LNCaP clone FGC (cell line): ENCODE measurements at regions not wholly inside any gene's neighbourhood (a gene's known extent, or its start where the extent isn't known, plus 50 kb on each side); places are given as distances from the start of the nearest gene placed in this dataset.
"Not testable (repeated sequence)": the region's sequence is repeated elsewhere in the genome, so short reads cannot be mapped to it uniquely, and the experiment has no call there.

Source experiments
- DNase-seq: peaks from one replicate; pipeline ENCODE4 v3.0.0-alpha.2; 2011; ENCODE audit warnings: low read depth
- H3K4me3 ChIP-seq: 2 replicates; pipeline ENCODE4 v1.5.1; 2011; ENCODE audit warnings: mild to moderate bottlenecking, low read depth, low read length, control low read depth
- TF ChIP-seq, protein P1 (sequence below): IDR thresholded peaks from 2 replicates; pipeline ENCODE4 v1.5.1; 2012; ENCODE audit warnings: mild to moderate bottlenecking; ENCODE audit not compliant: control insufficient read depth, insufficient read depth; ENCODE audit errors: extremely low read depth

DNA sequence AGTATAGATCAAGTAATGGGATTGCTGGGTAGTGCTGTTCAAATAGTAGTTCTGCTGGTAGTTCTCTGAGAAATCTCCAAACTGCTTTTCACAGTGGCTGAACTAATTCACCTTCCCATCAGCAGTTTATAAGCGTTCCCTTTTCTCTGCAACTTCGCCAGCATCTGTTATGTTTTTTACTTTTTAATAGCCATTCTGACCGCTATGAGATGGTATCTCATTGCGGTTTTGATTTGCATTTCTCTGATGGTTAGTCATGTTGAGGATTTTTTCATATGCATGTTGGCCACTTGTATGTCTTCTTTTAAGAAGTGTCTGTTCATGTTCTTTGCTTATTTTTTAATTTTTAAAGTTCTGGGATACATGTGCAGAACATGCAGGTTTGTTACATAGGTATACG, 279.2 kb upstream of the NREP start:
- no peak overlapping the region for H3K4me3 ChIP-seq
- TF ChIP-seq, protein P1, sequence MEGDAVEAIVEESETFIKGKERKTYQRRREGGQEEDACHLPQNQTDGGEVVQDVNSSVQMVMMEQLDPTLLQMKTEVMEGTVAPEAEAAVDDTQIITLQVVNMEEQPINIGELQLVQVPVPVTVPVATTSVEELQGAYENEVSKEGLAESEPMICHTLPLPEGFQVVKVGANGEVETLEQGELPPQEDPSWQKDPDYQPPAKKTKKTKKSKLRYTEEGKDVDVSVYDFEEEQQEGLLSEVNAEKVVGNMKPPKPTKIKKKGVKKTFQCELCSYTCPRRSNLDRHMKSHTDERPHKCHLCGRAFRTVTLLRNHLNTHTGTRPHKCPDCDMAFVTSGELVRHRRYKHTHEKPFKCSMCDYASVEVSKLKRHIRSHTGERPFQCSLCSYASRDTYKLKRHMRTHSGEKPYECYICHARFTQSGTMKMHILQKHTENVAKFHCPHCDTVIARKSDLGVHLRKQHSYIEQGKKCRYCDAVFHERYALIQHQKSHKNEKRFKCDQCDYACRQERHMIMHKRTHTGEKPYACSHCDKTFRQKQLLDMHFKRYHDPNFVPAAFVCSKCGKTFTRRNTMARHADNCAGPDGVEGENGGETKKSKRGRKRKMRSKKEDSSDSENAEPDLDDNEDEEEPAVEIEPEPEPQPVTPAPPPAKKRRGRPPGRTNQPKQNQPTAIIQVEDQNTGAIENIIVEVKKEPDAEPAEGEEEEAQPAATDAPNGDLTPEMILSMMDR, result no peak
- no peak for DNase-seq

DNA sequence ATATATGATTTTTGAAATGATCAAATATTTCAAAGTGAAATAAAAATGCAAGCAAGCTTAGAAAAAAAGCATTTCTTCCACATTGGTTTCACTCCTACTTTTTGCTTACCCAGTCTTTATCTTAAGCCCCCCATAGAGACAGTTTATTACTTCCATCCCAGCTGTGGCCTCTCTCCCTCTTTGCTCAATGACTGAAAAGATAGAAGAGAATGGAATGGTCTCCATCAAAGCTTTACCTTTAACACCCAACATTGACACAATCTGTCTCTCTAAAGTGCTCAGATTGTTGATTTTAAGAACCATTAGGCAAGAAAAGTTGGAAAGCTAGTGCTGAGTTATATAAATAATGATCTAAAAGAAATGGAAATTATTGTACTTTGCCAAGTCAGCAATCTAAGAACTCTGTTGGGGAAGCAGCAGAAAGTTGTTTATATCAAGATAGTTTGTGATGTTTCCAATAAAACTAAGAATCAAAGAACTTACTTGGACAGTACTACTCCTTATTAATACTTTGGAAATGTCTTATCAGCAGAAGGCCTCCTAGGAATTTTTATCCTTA, 277.5 kb upstream of the NREP start:
- TF ChIP-seq, protein P1, result no peak
- DNase-seq, result no peak
- H3K4me3 ChIP-seq, result no peak overlapping the region

DNA sequence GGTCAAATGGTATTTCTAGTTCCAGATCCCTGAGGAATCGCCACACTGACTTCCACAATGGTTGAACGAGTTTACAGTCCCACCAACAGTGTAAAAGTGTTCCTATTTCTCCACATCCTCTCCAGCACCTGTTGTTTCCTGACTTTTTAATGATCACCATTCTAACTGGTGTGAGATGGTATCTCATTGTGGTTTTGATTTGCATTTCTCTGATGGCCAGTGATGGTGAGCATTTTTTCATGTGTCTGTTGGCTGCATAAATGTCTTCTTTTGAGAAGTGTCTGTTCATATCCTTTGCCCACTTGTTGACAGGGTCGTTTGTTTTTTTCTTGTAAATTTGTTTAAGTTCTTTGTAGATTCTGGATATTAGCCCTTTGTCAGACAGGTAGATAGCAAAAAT, 269.9 kb upstream of the NREP start:
- not testable (repeated sequence) for DNase-seq, H3K4me3 ChIP-seq

DNA sequence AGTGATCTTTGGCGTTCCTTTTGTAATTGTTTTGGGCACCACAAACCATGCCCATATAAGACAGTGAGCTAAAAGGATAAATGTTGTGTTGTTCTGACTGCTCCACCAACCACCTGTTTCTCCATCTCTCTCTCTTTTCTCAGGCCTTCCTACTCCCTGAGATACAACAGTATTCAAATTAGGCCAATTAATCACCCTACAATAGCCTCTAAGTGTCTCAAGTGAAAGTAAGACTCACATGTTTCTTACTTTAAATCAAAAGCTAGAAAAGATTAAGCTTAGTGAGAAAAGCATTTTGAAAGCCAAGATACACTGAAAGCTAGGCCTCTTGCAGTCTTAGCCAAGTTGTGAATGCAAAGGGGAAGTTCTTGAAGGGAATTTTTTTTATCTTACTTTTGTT, 268.8 kb upstream of the NREP start:
- no peak overlapping the region for H3K4me3 ChIP-seq
- DNase-seq, result no peak
- TF ChIP-seq, protein P1, result no peak

DNA sequence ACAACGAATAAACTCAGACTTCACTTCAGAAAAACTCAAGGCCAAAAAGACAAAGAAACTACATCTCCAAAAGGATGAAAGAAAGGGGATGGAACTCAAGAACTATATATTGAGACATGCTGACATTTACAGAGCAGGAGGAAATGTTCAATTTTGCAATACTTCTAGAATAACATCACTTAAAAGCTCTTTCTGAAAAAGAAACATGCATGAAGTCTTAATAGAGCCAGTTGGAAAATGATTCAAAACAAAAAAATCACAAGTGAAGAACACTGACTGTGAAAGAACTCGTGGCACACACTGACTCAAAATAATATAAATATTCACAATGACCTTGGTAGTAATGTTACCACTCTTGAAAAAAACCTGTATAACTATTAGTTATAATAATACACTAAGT, 267.8 kb upstream of the NREP start:
- TF ChIP-seq, protein P1, result no peak
- no peak for DNase-seq
- H3K4me3 ChIP-seq, result no peak overlapping the region

DNA sequence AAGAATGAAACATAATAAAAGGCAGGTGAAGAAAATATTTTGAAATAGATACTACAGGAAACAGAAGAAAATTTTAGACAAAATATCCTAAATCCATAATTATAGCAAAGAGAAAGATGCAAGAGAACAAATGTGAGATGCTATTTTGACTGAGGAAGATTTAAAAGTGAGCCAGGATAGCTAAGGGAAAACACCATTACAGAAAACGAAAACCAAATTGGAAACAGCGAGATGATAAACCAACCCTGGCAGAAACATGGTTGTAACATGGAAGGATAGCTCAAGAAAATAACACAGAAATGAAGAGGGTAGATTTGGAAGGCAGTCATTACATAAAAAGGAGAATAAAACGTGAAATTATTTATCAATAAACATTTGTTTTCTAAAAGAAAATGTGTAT, 267.2 kb upstream of the NREP start:
- H3K4me3 ChIP-seq, result no peak overlapping the region
- TF ChIP-seq, protein P1, result no peak
- no peak for DNase-seq

DNA sequence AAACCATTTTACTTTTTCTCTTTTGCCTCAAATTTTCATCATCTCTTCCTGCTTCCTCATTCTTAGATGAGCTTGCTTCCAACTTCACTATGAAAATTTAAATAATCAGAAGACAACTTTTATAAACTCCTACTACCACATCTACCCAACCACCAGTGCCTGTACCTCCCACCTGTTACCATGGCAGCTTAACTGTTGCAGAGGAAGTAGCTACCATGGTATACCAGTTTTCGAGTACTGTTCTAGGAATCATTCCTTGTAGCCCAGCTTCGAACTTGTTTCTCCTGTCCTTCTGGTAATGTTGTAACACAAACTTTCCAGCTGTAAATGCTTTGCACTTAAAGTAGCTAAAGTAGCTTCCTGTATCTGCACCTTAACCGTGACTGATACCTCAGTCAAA, 266.8 kb upstream of the NREP start:
- TF ChIP-seq, protein P1, result no peak
- H3K4me3 ChIP-seq, result no peak overlapping the region
- no peak for DNase-seq

DNA sequence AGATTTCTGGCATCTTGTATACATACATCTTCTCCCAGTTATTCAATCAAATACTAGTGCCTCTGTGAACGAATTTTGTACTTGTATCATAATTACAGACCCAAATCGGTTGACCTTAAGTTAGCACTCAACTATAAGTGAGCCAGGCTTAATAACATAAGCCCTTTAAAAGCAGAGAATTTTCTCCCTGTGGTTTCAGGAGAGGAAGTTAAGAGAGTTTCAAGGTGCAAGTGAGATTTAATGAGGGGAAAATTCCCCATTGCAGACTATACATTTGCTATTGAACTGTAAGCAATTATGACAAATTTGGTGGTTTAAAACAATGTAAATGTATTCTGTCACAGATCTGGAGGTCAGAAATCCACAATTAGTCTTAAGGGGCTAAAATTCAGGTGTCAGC, 261.9 kb upstream of the NREP start:
- no peak overlapping the region for H3K4me3 ChIP-seq
- TF ChIP-seq, protein P1, result no peak
- DNase-seq, result no peak
